Activated CD4-positive, alpha-beta T cell treated with anti-CD3 and anti-CD28 coated beads, Interleukin-2, amount 50 U/mL, for 48 hours (primary cell): ENCODE measurements at regions not wholly inside any gene's neighbourhood (a gene's known extent, or its start where the extent isn't known, plus 50 kb on each side); places are given as distances from the start of the nearest gene placed in this dataset.

Experiments used
- DNase-seq, 2 experiments: peaks; one replicate each; pipeline ENCODE4 v3.0.0-alpha.2; 2020

DNA sequence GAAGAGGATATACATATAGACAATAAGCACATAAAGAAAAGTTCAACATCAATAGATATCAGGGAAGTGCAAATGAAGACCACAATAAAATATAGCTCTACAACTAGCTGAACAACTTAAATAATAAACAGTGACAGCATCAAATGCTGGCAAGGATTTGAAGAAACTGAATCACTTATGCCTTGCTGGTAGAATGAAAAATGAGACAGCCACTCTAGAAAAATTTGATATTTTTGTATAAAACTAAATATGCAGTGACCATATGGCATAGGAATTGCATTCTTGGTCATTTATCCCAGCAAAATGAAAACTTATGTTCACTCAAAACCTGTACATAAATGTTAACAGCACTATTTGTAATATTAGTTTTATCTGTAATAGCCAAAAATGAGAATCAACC, 1102.0 kb downstream of the C4orf33 start:
- no peak for DNase-seq

DNA sequence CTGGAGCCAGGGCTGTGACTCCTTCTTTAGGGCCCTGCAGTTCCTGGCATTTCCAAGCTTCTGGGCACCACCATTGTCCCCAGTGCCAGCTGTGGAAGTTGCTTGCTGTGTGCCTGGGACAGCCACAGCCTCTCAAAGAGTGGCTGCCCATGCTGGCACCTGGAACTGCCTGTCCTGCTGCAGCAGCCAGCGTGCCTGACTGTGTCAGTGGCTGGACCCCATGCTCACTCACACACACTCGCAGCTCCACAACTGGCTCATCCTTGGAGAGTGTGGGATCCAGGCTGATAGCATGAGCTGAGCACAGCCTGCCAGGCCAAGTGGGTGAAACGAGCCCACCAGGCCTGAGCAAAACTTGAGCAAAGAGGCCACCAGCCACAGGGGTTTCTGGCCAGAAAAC, 1107.6 kb downstream of the C4orf33 start:
- no peak for DNase-seq

DNA sequence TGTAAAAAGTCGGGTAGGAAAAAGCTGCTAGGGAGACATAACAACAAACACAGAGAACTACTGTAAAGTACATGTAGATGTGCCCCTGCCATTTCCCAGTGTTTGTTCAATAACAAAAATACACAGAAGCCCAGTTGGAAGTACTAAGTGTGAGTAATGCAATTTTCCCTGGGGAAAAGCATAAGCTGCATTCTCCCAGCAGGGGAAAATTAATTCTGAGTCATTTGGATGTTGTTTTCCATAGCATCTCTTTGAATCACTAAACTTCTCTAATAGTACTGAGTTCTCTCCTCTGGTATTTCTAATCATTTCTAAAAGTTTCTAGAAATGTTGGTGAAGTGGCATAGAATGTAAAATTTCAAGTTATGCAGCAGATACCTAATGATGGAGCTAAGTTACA, 1114.9 kb downstream of the C4orf33 start:
- DNase-seq, result no peak

DNA sequence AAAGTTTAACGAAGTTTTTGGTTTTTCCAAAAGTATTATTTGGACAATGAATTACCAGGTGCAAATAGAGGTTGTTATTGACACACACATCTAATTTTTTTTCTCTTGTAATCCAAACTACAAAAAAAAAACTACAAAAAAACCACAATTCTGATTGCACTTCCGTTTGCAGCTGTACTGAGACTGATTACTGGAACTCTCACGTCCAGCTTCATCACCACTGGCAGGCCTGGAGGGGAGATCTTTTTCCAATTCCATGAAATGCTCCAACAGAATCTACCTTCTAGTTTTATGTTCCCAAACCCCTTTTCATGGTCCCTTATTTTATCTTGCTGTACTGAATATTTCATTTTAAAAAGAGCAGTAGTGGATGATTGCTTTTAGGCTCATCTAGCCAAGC, 1118.3 kb downstream of the C4orf33 start:
- no peak for DNase-seq

DNA sequence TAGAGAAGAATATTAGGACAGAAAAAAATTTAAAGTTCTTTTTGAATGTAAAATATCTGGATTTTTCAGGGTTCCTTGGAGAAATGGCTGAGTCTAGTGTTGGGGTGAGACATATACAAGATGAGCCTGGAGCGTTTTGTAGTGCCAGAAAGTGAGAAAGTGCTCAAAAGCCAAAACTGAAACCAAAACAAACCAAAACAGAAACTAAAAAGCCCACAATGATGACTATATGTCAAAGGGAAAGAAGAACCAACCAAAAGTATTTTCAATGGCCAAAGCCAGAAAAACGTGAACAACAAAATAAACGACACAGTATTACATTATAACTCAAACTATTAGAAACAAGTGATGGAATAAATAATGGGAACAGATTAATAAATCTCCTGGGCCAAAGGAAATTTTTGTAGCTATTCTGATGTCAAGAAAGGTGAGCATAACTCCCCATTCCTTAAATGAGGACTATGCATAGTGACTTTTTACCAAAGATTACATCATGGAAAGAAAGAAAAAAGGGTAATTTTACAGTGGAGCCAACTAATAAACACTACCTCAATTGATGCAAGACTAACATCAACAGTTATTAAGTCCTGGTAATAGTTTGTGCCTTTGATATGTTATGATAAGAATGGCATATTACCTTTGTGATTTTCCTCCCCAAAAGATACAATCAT, 1137.6 kb downstream of the C4orf33 start:
- DNase-seq, result no peak

DNA sequence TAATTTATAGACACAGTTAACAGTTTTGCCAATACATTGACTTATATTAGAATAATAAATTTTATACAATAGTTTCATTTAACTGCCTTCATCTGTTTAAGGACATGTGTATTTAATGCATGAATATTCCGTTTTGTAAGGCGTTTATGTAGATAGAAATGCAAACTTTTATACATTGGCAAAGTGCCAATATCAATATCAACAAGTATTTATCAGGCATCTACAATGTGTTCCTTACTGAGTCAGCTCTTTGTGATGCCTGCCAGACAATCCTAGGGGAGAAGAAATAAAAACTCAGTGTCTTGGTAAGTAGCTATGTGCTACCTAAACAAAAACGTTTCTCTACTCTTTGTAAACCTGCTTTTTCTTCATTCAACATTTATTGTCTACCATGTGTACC, 1142.2 kb downstream of the C4orf33 start:
- no peak for DNase-seq

DNA sequence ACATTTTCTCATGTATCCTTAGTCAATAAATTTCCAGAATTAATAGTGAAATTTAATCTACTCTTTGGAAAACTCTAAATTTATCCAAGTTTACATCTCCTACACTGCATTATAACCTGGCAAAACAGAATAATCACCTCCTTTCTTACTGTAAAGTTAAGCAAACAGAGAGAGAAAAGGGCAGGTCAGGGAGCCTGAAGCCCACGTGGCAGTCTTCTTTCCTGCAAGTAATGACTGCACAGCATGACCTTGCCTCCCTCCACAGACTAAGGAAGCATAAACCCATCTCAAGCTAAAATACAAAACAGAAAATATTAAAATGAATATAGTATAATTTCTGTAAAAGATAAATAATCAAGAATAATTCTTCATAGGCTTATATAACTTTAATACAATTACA, 1153.0 kb downstream of the C4orf33 start:
- DNase-seq, result no peak

DNA sequence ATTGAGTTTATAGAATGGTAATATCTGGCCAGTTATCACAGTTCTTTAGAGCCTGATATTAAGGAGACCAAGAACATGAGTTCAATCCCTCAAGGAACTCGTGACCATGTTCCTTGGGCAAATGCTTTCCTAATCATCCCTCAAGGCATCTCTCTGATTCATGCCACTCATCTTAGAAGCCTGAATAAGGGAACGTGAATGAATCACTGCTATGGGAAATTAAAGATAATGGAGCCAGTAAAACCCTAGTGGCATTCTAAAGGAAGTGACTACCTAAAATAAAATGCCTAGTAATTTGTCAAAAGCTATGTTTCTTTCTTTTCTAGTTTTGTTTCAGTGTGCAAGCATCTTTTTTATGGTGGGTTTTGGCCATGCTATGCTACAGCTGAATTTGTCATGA, 1161.3 kb downstream of the C4orf33 start:
- DNase-seq, result no peak

DNA sequence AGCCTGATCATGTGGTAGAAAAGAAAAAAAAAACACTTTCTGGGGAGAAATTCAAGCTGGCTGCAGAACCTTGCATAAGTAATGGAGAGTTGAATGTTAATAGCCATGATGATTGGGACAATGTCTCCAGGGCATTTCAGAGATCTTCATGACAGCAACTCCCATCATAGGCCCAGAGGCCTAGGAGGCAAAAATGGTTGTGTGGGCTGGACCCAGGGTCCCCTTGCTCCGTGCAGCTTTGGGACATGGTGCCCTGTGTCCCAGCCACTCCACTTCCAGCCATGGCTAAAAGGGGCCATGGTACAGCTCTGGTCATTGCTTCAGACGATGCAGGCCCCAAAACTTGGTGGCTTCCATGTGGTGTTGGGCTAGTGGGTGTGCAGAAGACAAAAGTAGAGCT, 1170.9 kb downstream of the C4orf33 start:
- no peak for DNase-seq

DNA sequence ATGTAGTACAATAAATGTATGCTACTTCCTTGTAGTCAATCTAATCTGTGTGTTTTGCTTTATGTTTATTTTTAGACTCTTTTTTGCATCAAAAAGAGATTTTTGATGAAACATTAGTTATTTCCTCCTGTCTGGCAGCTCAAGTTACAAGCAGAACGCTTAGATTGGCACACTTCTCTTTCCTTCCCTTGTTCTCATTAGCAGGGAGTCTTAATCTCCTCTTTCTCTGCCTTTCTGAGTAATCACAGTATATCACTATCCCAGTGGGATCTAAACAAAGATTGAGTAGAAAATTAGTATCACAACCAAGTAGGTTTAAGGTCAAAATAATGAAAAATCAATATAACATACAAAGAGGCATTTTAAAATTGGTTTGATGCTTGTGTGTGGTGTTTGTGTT, 1192.6 kb downstream of the C4orf33 start:
- DNase-seq, result no peak

DNA sequence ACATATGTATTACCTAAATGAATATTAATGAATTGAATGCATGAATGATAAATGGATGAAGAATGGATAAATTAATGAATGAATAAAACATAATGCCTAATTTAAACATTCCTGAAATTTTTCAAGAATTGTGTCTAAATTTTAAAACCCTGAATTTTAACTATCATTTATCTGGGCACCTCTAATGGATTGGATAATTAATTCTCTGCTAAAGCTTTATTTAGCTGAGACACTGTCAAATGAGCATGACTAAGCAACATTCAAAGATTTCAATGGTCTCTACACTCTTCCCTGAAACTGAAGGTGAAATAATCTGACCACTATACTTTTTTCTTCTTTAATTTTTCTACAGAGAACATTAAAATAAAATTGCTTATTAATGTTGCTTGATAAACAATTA, 1197.7 kb downstream of the C4orf33 start:
- DNase-seq, result no peak

DNA sequence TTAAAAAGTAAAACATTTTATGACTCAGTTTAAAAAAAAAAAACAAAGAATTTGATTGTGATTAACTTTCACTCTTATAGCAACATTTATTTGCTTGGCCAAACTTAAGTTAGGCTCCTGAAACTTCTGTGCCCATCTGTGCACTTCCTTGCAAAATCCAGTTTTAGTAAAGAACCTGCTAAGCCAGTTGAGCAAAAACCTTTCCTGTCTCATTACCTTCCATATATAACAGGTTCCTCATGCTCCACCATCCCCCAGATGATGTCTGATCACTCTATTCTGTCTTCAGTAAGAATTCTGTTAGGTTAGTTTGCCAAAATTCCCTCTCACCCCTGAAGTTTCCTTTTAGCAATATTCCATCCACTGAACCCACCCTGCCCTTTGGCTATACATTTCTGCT, 1200.5 kb downstream of the C4orf33 start:
- DNase-seq, result no peak

DNA sequence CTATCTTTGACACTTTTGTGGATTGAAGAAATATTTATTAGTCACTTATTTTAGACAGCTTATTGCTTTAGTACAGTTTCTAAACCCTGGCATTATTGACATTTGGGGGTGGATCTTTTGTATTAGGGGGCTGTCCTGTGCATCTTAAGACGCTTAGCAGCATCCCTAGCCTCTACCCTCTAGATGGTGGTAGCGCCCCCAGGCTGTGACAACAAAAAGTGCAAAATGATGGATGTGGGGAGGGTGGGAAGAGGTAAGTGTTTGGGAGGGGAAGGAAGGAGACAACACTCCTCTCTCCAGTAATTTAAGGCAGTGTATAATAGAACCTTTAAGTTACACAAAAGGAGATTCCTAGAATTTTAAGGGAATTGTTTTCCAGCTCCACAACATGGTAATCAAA, 1210.6 kb downstream of the C4orf33 start:
- DNase-seq, result no peak

DNA sequence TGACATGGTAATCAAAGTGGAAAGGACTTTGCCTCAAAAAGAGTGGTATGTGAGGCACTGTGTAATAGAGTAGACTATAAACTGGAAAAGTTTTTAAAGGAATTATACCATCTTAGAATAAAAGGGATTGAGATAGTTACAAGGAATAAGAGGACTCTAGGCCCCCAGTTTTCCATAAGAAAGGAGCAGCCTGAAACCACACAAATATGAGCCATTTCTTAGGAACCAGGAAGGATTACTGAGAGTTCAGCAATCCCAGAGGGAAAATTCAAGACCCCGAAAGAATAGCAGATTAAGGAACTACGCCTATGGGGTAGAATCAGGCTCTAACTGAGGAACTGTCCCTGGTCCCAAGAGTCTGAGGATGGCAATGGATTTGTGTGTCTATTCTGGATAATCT, 1213.3 kb downstream of the C4orf33 start:
- DNase-seq, result no peak

DNA sequence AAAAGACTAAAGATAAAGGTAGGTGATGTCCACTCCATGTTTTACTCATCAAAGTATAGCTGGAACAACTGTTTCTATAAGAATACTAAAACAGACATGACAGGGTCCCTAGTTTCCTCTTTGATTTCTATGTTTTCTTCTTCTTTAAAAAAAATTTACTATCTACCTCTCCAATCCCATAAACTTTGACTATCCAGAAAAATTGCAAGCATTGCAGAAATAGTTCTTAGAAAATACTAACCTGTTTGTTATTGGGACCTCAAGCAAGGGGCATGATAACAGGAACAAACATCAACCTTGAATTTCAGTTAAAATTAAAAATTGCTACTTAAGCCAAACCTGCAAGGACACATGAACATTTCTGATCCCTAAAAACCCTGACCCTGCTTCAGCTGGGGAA, 1226.5 kb downstream of the C4orf33 start:
- no peak for DNase-seq

DNA sequence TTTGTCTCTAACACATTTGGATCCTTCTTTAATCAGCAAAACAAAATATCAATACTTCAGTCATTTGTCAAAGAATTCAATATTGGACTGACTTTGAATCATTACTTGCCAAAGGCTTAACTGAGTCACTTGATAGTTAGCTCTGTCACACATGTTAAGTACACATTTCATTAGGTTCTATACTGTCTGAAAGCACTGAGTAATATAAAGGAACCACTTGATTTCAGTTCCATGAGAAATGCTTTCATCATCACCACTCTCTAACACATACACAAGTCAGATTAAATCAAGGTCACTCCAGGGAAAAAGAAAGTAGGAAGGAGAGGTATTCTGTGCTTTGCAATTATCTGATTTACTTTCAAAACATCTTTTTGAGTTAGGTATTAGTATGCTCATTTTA, 1233.1 kb downstream of the C4orf33 start:
- no peak for DNase-seq

DNA sequence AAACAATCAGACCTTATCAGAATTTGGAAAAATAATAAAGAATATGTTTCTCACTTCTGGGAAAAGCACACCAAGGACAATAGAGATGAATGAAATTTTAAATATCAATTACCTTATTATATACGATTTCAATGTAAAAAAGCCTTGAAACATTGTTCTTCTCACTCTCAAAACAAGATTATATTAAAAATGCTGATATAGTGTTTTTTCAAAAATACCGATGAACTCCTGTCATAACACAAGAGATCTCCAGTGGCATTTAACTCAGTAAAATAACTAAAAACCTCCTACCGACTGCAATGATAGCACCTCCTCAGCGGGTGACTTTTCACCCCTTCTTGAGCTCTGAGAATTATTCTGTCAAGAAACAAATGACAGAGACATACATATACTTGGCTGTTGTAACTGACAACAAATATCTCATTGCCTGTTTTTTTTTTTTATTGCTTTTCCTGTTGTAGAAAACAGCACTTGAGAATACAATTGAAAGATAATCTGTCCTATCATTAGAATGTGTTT, 1237.3 kb downstream of the C4orf33 start:
- no peak for DNase-seq

DNA sequence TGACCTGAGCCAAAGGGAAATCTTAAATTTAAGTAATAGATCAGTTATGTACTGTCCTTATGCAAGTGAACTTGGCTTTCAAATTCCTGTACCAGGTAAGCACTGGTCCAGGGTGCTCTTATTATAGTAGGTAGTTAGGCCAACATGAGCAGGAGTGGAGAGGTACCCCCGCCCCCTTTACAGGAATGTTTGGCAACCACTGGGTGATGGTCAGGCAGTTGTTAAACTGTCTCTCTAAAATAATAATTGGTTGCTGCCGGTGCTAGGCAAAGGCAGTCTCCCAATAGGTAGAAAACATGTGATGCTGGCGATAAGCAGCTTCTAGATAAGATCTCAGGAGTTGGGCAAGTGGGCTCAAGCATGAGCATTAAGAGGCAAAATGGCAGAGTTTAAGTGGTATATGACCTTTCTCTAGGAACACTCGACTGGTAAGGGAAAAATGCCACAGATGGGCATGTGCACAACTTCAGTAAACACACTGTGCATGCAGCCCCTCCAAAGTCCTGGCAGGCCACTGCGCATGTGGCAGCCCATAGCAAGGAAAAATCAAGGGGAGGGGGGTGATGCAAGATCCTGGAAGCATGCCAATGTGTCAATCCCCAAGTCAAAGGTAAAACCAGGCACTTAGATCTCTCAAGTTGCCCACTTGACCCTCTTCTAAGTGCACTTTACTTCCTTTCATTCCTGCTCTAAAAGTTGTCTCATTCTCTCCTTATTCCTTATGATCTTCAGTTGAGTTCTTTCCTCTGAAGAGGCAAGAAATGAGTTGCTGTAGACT, 1239.7 kb downstream of the C4orf33 start:
- DNase-seq, result no peak

DNA sequence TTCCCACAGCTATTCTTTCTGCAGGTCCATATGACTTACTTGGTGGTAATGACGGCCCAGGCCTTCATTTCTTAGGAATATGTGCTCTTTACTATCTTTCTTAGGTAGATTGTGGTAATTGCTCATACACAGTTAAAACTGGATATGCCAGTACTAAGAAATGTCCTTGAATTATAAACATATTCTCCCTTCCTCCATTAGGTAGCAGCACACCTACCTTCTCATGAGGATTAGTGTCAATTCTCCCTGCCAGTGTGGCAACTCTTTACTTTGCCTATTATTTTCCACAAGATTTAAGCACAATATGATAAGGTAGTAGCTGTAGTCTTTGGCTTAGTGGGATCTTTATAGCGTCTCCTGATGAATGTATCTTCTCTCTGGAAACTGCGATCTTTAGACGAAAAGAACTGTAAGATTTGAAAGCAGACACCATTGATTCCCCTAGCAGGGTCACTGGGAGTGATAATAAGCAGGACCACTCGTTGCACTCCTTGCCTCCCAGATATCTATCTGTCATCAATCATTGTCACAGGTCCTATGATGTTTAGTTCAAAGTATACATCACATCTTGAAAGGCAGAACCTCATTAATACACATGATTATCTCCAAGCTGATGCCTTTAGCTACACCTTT, 1240.7 kb downstream of the C4orf33 start:
- no peak for DNase-seq

DNA sequence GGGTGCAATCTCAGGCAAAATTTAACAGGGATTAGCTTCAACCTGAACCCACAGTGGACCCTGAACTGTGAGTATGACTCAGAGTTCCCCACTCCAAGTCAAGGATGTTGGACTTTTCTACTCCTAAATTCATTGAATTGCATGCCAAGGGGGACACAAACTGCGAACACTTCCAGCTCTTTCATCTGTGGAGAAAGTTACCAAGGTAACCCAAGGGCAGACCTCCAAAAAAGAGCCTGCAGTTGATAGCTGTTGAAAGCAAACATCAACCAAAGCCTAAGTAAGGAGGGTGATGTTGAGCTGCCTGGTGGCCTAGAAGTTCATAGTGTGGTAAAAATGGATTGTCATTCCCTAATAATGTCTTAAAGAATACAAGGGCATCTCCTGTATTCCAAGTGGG, 1242.9 kb downstream of the C4orf33 start:
- DNase-seq, result no peak

DNA sequence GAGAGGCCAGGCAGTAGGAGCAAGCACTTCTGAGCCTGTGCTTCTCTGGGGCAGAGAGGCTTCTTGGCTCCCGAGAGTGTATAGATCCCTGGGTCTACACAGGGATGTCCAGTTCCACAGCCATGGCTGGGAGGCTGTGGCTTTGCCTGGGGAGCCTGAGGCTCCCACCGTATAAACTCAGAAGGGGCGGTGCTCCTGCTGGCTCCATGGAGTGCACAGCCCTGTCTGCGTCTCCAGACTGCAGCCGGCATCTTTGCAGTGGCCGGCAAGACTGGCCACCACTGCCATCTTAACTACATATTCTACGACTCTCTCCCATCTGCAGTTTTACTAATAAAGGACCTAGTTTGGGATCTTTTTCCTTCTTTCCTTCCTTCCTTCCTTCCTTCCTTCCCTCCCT, 1253.8 kb downstream of the C4orf33 start:
- DNase-seq, result no peak

DNA sequence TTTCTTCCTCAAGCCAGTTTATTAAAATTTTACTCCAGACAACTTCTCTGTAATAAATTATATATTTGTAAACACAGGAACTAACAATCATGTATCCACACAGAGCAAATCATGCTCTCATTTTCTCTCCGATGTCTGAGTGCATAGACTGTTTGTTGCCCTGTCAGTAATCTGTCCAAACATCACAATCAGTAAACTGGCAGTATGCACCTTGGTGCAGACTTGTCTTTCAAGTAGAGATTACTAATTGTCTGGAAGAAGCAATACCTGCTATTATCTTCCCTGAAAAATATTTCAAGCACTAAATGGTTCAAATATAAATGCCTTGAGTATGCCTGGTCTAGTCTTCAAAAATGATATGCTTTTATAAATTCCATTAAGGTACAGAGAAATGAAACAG, 1260.9 kb downstream of the C4orf33 start:
- DNase-seq, result no peak

DNA sequence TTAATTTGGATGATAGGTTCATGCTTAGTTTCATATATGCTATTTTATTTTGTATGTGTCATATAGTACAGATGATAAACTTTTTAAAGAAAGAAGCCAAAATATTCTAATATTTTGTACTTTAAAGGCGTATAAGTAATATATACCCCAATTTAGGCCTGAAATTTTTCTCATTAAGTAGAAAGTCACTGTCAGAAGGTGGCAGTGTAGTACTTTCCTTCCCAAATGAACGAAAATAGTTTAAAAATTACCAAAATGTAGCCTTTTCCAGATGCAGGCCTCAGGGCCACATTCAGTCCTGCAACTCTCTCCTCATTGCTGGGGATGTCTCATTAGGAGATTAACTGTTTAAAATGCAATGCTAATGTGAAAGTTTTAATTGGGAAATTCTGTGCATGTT, 1263.6 kb downstream of the C4orf33 start:
- no peak for DNase-seq

DNA sequence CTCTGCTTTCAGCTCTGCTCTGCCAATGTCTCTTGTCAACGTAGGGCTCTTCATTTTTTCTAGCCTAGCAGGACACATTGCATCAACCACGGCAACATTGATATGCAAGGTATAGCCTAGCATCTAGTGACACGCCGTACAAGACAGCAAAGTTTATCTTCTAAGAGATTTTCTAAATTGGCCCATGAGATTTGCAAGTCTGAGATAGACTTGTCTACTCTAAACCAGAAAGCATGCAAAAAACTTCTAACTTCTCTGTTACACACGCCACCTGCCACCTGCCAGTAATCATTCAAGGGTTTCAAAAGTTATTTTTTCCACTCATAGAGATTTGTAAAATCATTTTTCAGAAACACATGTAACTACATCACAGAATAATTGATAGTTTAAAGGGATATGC, 1265.7 kb downstream of the C4orf33 start:
- no peak for DNase-seq
